Endodermal cell (in vitro differentiated cells): ENCODE measurements at regions not wholly inside any gene's neighbourhood (a gene's known extent, or its start where the extent isn't known, plus 50 kb on each side); places are given as distances from the start of the nearest gene placed in this dataset.

ENCODE experiments used
- DNase-seq: peaks from one replicate; pipeline ENCODE4 v3.0.0-alpha.2; 2017
- H3K27ac ChIP-seq: 2 replicates; pipeline ENCODE4 v1.5.1; 2013; ENCODE audit warnings: mild to moderate bottlenecking, low read depth, low read length, moderate library complexity
- H3K27me3 ChIP-seq: 2 replicates; pipeline ENCODE4 v1.6.1; 2013; ENCODE audit warnings: mild to moderate bottlenecking, low read length, moderate library complexity; ENCODE audit not compliant: insufficient read depth, control insufficient read depth, poor library complexity, severe bottlenecking
- H3K36me3 ChIP-seq: 2 replicates; pipeline ENCODE4 v1.7.0; 2013; ENCODE audit warnings: mild to moderate bottlenecking, low read length, moderate library complexity; ENCODE audit not compliant: control insufficient read depth, insufficient read depth
- H3K4me1 ChIP-seq: one replicate; pipeline ENCODE4 v1.7.0; 2013; ENCODE audit warnings: low read length; ENCODE audit not compliant: control insufficient read depth, insufficient read depth
- H3K4me3 ChIP-seq: 2 replicates; pipeline ENCODE4 v1.5.1; 2013; ENCODE audit warnings: mild to moderate bottlenecking, low read length, moderate library complexity
- H3K9ac ChIP-seq: 2 replicates; pipeline ENCODE4 v1.6.1; 2013; ENCODE audit warnings: mild to moderate bottlenecking, low read length, moderate library complexity; ENCODE audit not compliant: poor library complexity, severe bottlenecking; ENCODE audit errors: extremely low read depth
- H3K9me3 ChIP-seq: 2 replicates; pipeline ENCODE4 v1.6.1; 2013; ENCODE audit warnings: mild to moderate bottlenecking, low read length, moderate library complexity; ENCODE audit not compliant: control insufficient read depth
- H3K27ac Mint-ChIP-seq: 2 replicates; pipeline ENCODE4 v1.8.0; 2020; ENCODE audit warnings: mixed read lengths
- H3K27me3 Mint-ChIP-seq: 2 replicates; pipeline ENCODE4 v1.8.0; 2021; ENCODE audit warnings: mild to moderate bottlenecking, mixed read lengths; ENCODE audit not compliant: insufficient read depth
- H3K36me3 Mint-ChIP-seq: 2 replicates; pipeline ENCODE4 v1.8.0; 2020; ENCODE audit warnings: low read depth, mixed read lengths
- H3K4me1 Mint-ChIP-seq: 2 replicates; pipeline ENCODE4 v1.8.0; 2020; ENCODE audit warnings: mixed read lengths
- H3K4me3 Mint-ChIP-seq: 2 replicates; pipeline ENCODE4 v1.8.0; 2020; ENCODE audit warnings: mild to moderate bottlenecking, moderate library complexity, mixed read lengths
- H3K9me3 Mint-ChIP-seq: 2 replicates; pipeline ENCODE4 v1.8.0; 2020; ENCODE audit warnings: mild to moderate bottlenecking, mixed read lengths
- WGBS, 2 experiments: methylation state at CpG; one replicate each; pipeline versions ENCODE4 v1.1.5 to v1.1.7; 2013; ENCODE audit warnings: missing lambda C conversion rate in 2 of 2, mixed read lengths in 1 of 2; ENCODE audit not compliant: insufficient coverage in 1 of 2, insufficient read length in 1 of 2; 5-methylcytosine and 5-hydroxymethylcytosine counted together
- TF ChIP-seq, protein P1 (sequence below): fragments of 200-600 bp; sonication (generic); conservative IDR thresholded peaks from 2 replicates; pipeline ENCODE4 v1.5.0; 2021; ENCODE audit warnings: antibody characterized with exemption, mild to moderate bottlenecking

GRCh38 chr7:46613116-46613515 lies 692.0 kb upstream of the IGFBP3 start:
- Mint-ChIP-seq H3K9me3 (no peaks in the 10 kb centered on the region), H3K4me1 (no peaks in the 10 kb centered on the region), H3K36me3 (no peaks in the 10 kb centered on the region), H3K27ac (no peak overlapping the region), H3K27me3 (no peaks in the 10 kb centered on the region), H3K4me3 (no peak overlapping the region)
- no peak for DNase-seq
- Histone ChIP-seq H3K27me3 (no peaks in the 10 kb centered on the region), H3K27ac (no peak overlapping the region), H3K4me1 (no peaks in the 10 kb centered on the region), H3K9me3 (no peaks in the 10 kb centered on the region), H3K9ac (no peak overlapping the region), H3K4me3 (no peak overlapping the region), H3K36me3 (no peaks in the 10 kb centered on the region)
- TF ChIP-seq, protein P1, sequence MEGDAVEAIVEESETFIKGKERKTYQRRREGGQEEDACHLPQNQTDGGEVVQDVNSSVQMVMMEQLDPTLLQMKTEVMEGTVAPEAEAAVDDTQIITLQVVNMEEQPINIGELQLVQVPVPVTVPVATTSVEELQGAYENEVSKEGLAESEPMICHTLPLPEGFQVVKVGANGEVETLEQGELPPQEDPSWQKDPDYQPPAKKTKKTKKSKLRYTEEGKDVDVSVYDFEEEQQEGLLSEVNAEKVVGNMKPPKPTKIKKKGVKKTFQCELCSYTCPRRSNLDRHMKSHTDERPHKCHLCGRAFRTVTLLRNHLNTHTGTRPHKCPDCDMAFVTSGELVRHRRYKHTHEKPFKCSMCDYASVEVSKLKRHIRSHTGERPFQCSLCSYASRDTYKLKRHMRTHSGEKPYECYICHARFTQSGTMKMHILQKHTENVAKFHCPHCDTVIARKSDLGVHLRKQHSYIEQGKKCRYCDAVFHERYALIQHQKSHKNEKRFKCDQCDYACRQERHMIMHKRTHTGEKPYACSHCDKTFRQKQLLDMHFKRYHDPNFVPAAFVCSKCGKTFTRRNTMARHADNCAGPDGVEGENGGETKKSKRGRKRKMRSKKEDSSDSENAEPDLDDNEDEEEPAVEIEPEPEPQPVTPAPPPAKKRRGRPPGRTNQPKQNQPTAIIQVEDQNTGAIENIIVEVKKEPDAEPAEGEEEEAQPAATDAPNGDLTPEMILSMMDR = no peak
- 89 to 99% methylated on average over 4 to 5 of the region's 5 CpGs for whole genome bisulfite sequencing, 2 experiments

GRCh38 chr7:46611508-46611907 lies 690.4 kb upstream of the IGFBP3 start:
- WGBS, 2 experiments = 100% methylated on average over 1 to 2 of the region's 2 CpGs
- no peak overlapping the region for H3K4me3 ChIP-seq
- Mint-ChIP-seq H3K4me1 (no peaks in the 10 kb centered on the region), H3K9me3 (no peaks in the 10 kb centered on the region), H3K36me3 (no peaks in the 10 kb centered on the region), H3K27me3 (no peaks in the 10 kb centered on the region), H3K27ac (no peak overlapping the region), H3K4me3 (no peak overlapping the region)
- H3K9me3 ChIP-seq = no peaks in the 10 kb centered on the region
- H3K4me1 ChIP-seq = no peaks in the 10 kb centered on the region
- TF ChIP-seq, protein P1 = no peak
- no peaks in the 10 kb centered on the region for H3K36me3 ChIP-seq
- DNase-seq = no peak
- no peak overlapping the region for H3K27ac ChIP-seq
- H3K27me3 ChIP-seq = no peaks in the 10 kb centered on the region
- no peak overlapping the region for H3K9ac ChIP-seq

DNA sequence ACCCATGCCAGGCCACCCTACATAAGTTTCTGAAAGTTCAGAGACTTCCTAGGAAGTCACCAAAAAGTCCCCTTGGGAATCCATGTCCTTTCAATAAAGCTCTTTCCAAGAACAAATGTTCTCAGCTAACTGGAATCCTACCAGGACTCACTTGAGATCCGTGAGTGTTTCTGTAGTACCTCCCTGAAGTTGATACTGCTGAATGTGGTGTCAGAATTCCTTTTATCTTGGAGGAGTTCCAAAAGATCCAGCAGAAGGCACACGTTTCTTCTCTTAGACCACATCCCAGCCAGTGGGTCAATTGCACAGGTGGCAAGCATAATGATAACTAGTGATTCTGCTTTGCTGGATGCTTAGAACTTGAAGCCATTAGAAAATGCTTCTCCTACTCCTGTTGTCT lies 689.7 kb upstream of the IGFBP3 start:
- Histone ChIP-seq H3K4me1 (no peaks in the 10 kb centered on the region), H3K4me3 (no peak overlapping the region), H3K9ac (no peak overlapping the region), H3K27me3 (no peaks in the 10 kb centered on the region), H3K27ac (no peak overlapping the region), H3K9me3 (no peaks in the 10 kb centered on the region), H3K36me3 (no peaks in the 10 kb centered on the region)
- Mint-ChIP-seq H3K4me1 (no peaks in the 10 kb centered on the region), H3K36me3 (no peaks in the 10 kb centered on the region), H3K27ac (no peak overlapping the region), H3K27me3 (no peaks in the 10 kb centered on the region), H3K4me3 (no peak overlapping the region), H3K9me3 (no peaks in the 10 kb centered on the region)
- TF ChIP-seq, protein P1 = no peak
- 80 to 90% methylated on average over 1 to 2 of the region's 2 CpGs for WGBS, 2 experiments
- no peak for DNase-seq
